ENCODE measurements at regions not wholly inside any gene's neighbourhood (a gene's known extent, or its start where the extent isn't known, plus 50 kb on each side); places are given as distances from the start of the nearest gene placed in this dataset.

DNA sequence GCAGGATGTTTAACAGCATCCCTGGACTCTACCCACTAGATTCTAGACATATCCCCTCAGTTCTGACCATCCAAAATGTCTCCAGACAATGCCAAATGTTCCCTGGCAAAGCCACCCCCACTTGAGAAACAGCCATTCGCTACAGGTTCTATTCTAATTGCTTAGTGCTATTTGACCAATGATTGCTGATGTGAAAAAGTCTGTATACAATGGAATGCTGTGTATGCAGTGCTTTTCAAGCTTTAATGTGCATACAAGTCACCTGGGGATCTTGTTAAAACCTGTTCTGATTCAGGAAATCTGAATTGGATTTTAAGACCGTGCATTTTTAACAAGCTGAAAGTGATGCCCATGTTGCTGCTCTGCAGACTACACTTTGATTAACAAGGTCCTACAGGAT lies 331.8 kb upstream of the KLF12 start:
- Histone ChIP-seq H3K36me3 (no peaks in the 10 kb centered on the region), H3K27ac (no peak overlapping the region), H3K4me3 (no peak overlapping the region), H3K4me1 (ENCODE audit: insufficient read depth) (no peaks in the 10 kb centered on the region), H3K9me3 (no peaks in the 10 kb centered on the region), H3K27me3 (no peaks in the 10 kb centered on the region)
- intact Hi-C loops (cut with DNase I): no loop called here
- TF ChIP-seq EP300 (IDR thresholded peaks at IDR 0.05): no peak
- no peak for TF ChIP-seq POLR2A (IDR thresholded peaks at IDR 0.05)
- TF ChIP-seq, protein P1, sequence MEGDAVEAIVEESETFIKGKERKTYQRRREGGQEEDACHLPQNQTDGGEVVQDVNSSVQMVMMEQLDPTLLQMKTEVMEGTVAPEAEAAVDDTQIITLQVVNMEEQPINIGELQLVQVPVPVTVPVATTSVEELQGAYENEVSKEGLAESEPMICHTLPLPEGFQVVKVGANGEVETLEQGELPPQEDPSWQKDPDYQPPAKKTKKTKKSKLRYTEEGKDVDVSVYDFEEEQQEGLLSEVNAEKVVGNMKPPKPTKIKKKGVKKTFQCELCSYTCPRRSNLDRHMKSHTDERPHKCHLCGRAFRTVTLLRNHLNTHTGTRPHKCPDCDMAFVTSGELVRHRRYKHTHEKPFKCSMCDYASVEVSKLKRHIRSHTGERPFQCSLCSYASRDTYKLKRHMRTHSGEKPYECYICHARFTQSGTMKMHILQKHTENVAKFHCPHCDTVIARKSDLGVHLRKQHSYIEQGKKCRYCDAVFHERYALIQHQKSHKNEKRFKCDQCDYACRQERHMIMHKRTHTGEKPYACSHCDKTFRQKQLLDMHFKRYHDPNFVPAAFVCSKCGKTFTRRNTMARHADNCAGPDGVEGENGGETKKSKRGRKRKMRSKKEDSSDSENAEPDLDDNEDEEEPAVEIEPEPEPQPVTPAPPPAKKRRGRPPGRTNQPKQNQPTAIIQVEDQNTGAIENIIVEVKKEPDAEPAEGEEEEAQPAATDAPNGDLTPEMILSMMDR (IDR thresholded peaks at IDR 0.05): no peak
- WGBS, 3 donors: 92 to 97% (median 95%) methylated on average over 2 of the region's 2 CpGs
- DNase-seq: no peak

GRCh38 chr13:74465271-74465670 lies 331.1 kb upstream of the KLF12 start:
- 89 to 90% (median 89%) methylated on average over 2 of the region's 2 CpGs for WGBS, 3 donors
- H3K27ac ChIP-seq: no peak overlapping the region
- H3K9me3 ChIP-seq: no peaks in the 10 kb centered on the region
- intact Hi-C loops (cut with DNase I): no loop called here
- no peaks in the 10 kb centered on the region for H3K4me1 ChIP-seq (ENCODE audit: insufficient read depth)
- H3K4me3 ChIP-seq: no peak overlapping the region
- H3K27me3 ChIP-seq: no peaks in the 10 kb centered on the region
- no peaks in the 10 kb centered on the region for H3K36me3 ChIP-seq
- TF ChIP-seq POLR2A (IDR thresholded peaks at IDR 0.05) (no peak), EP300 (IDR thresholded peaks at IDR 0.05) (no peak)
- TF ChIP-seq, protein P1 (IDR thresholded peaks at IDR 0.05): no peak
- no peak for DNase-seq

- H3K4me1 ChIP-seq (ENCODE audit: insufficient read depth): no peaks in the 10 kb centered on the region
- H3K9me3 ChIP-seq: no peaks in the 10 kb centered on the region
- no peak overlapping the region for H3K4me3 ChIP-seq
- H3K27ac ChIP-seq: no peak overlapping the region
- DNase-seq: no peak
- H3K27me3 ChIP-seq: no peaks in the 10 kb centered on the region
- WGBS, 3 donors: 24 to 34% (median 30%) methylated on average over 3 of the region's 3 CpGs
- no peaks in the 10 kb centered on the region for H3K36me3 ChIP-seq
- intact Hi-C loops (cut with DNase I): no loop called here
- no peak for TF ChIP-seq EP300 (IDR thresholded peaks at IDR 0.05)
- no peak for TF ChIP-seq POLR2A (IDR thresholded peaks at IDR 0.05)
- TF ChIP-seq, protein P1 (IDR thresholded peaks at IDR 0.05): no peak
Measured at GRCh38 chr13:74464670-74465069, 330.5 kb upstream of the KLF12 start.

GRCh38 chr13:74461011-74461410 lies 326.8 kb upstream of the KLF12 start:
- Histone ChIP-seq H3K4me3 (no peak overlapping the region), H3K27ac (no peak overlapping the region), H3K4me1 (ENCODE audit: insufficient read depth) (no peaks in the 10 kb centered on the region), H3K9me3 (no peaks in the 10 kb centered on the region), H3K36me3 (no peaks in the 10 kb centered on the region), H3K27me3 (no peaks in the 10 kb centered on the region)
- WGBS, 3 donors: 88 to 93% (median 91%) methylated on average over 2 of the region's 2 CpGs
- intact Hi-C loops (cut with DNase I): no loop called here
- DNase-seq: no peak
- TF ChIP-seq POLR2A (IDR thresholded peaks at IDR 0.05) (no peak), EP300 (IDR thresholded peaks at IDR 0.05) (no peak)
- TF ChIP-seq, protein P1 (IDR thresholded peaks at IDR 0.05): no peak

GRCh38 chr13:74452881-74453280 lies 318.7 kb upstream of the KLF12 start:
- no peak overlapping the region for H3K4me3 ChIP-seq
- TF ChIP-seq, protein P1 (IDR thresholded peaks at IDR 0.05): no peak
- no peak for TF ChIP-seq EP300 (IDR thresholded peaks at IDR 0.05)
- no peak for TF ChIP-seq POLR2A (IDR thresholded peaks at IDR 0.05)
- no peak overlapping the region for H3K27ac ChIP-seq
- WGBS, 3 donors: 86 to 89% (median 88%) methylated on average over 2 of the region's 2 CpGs
- H3K36me3 ChIP-seq: no peaks in the 10 kb centered on the region
- DNase-seq: no peak
- no peaks in the 10 kb centered on the region for H3K9me3 ChIP-seq
- H3K27me3 ChIP-seq: no peaks in the 10 kb centered on the region
- peaks cover 4% of the 10 kb centered on the region for H3K4me1 ChIP-seq (ENCODE audit: insufficient read depth)
- intact Hi-C loops (cut with DNase I): no loop called here

Data from ovary (tissue), 7 donors.